ENCODE measurements at regions not wholly inside any gene's neighbourhood (a gene's known extent, or its start where the extent isn't known, plus 50 kb on each side); places are given as distances from the start of the nearest gene placed in this dataset.

GRCh38 chr6:153872946-153873345 lies 166.1 kb upstream of the OPRM1 start:
- no peak for DNase-seq

GRCh38 chr6:153862927-153863326 lies 176.1 kb upstream of the OPRM1 start:
- DNase-seq: no peak

GRCh38 chr6:153862139-153862538 lies 176.9 kb upstream of the OPRM1 start:
- DNase-seq: no peak

GRCh38 chr6:153858529-153858928 lies 180.5 kb upstream of the OPRM1 start:
- DNase-seq: no peak

GRCh38 chr6:153856929-153857376 lies 182.1 kb upstream of the OPRM1 start:
- DNase-seq: no peak

GRCh38 chr6:153852481-153852880 lies 186.6 kb upstream of the OPRM1 start:
- no peak for DNase-seq

- DNase-seq: no peak
These were observed 187.0 kb upstream of the OPRM1 start for GRCh38 chr6:153852034-153852433.

- no peak for DNase-seq
These were observed 189.8 kb upstream of the OPRM1 start for GRCh38 chr6:153849072-153849779.

- no peak for DNase-seq
These were observed 195.6 kb upstream of the OPRM1 start for GRCh38 chr6:153843420-153843819.

GRCh38 chr6:153842491-153842890 lies 196.5 kb upstream of the OPRM1 start:
- no peak for DNase-seq

GRCh38 chr6:153840039-153840850 lies 198.8 kb upstream of the OPRM1 start:
- no peak for DNase-seq

- DNase-seq: no peak
These were observed 206.5 kb upstream of the OPRM1 start for GRCh38 chr6:153832543-153832942.

- no peak for DNase-seq
These were observed 207.5 kb upstream of the OPRM1 start for GRCh38 chr6:153831350-153832078.

GRCh38 chr6:153817173-153817572 lies 221.9 kb upstream of the OPRM1 start:
- DNase-seq: no peak

GRCh38 chr6:153816366-153816765 lies 222.7 kb upstream of the OPRM1 start:
- DNase-seq: no peak

- DNase-seq: no peak
These were observed 224.9 kb upstream of the OPRM1 start for GRCh38 chr6:153814136-153814535.

GRCh38 chr6:153804755-153805330 lies 234.2 kb upstream of the OPRM1 start:
- no peak for DNase-seq

- DNase-seq: no peak
These were observed 237.1 kb upstream of the OPRM1 start for GRCh38 chr6:153801917-153802316.

- no peak for DNase-seq
These were observed 238.4 kb upstream of the OPRM1 start for GRCh38 chr6:153800580-153801188.

GRCh38 chr6:153790876-153791473 lies 248.1 kb upstream of the OPRM1 start:
- DNase-seq: no peak

- no peak for DNase-seq
These were observed 249.0 kb upstream of the OPRM1 start for GRCh38 chr6:153790048-153790447.

GRCh38 chr6:153787341-153787606 lies 251.8 kb upstream of the OPRM1 start:
- DNase-seq: no peak

- no peak for DNase-seq
These were observed 257.7 kb upstream of the OPRM1 start for GRCh38 chr6:153781306-153781705.
